WTC11 (cell line): ENCODE measurements at regions not wholly inside any gene's neighbourhood (a gene's known extent, or its start where the extent isn't known, plus 50 kb on each side); places are given as distances from the start of the nearest gene placed in this dataset.

ENCODE experiments used
- ARID4B ChIP-seq: sonication (generic); formaldehyde crosslinking; IDR thresholded peaks from 2 replicates; pipeline ENCODE4 v1.8.0; 2023; ENCODE audit warnings: missing genetic modification reagents, mild to moderate bottlenecking, borderline replicate concordance
- CBFB ChIP-seq: sonication (generic); formaldehyde crosslinking; IDR thresholded peaks from 2 replicates; pipeline ENCODE4 v1.8.1; 2022; ENCODE audit warnings: mild to moderate bottlenecking, low read depth, missing genetic modification reagents
- CREB1 ChIP-seq: sonication (generic); formaldehyde crosslinking; IDR thresholded peaks from 2 replicates; pipeline ENCODE4 v1.8.0; 2023; ENCODE audit warnings: mild to moderate bottlenecking, missing genetic modification reagents
- CTCF ChIP-seq: fragments of 200-600 bp; IDR thresholded peaks from 2 replicates; pipeline ENCODE4 v1.8.0; 2022; ENCODE audit warnings: antibody characterized with exemption
- E2F4 ChIP-seq: sonication (generic); formaldehyde crosslinking; IDR thresholded peaks from 2 replicates; pipeline ENCODE4 v1.8.1; 2022; ENCODE audit warnings: low read depth, mild to moderate bottlenecking, moderate library complexity, missing genetic modification reagents, borderline replicate concordance
- FOXJ3 ChIP-seq: sonication (generic); formaldehyde crosslinking; IDR thresholded peaks from 2 replicates; pipeline ENCODE4 v1.9.0; 2021; ENCODE audit warnings: missing genetic modification reagents, mild to moderate bottlenecking, borderline replicate concordance
- MAX ChIP-seq: sonication (generic); formaldehyde crosslinking; IDR thresholded peaks from 2 replicates; pipeline ENCODE4 v1.8.0; 2022; ENCODE audit warnings: mild to moderate bottlenecking, missing genetic modification reagents
- NFE2L1 ChIP-seq: sonication (generic); formaldehyde crosslinking; IDR thresholded peaks from 2 replicates; pipeline ENCODE4 v1.8.1; 2023; ENCODE audit warnings: missing genetic modification reagents
- SMAD3 ChIP-seq: sonication (generic); formaldehyde crosslinking; IDR thresholded peaks from 2 replicates; pipeline ENCODE4 v1.8.0; 2022; ENCODE audit warnings: missing genetic modification reagents, mild to moderate bottlenecking, borderline replicate concordance
- SP1 ChIP-seq: sonication (generic); formaldehyde crosslinking; conservative IDR thresholded peaks from 2 replicates; pipeline ENCODE4 v1.8.1; 2022; ENCODE audit warnings: missing genetic modification reagents
- STAT6 ChIP-seq: sonication (generic); formaldehyde crosslinking; conservative IDR thresholded peaks from 2 replicates; pipeline ENCODE4 v1.8.1; 2023; ENCODE audit warnings: mild to moderate bottlenecking, low read depth, missing genetic modification reagents, moderate library complexity
- TEAD4 ChIP-seq: sonication (generic); formaldehyde crosslinking; IDR thresholded peaks from 2 replicates; pipeline ENCODE4 v1.8.0; 2022; ENCODE audit warnings: mild to moderate bottlenecking, missing genetic modification reagents

- TF ChIP-seq MAX (CRISPR knock-in tag) (no peak), CTCF (no peak), SMAD3 (CRISPR knock-in tag) (no peak), CBFB (no peak), ARID4B (CRISPR knock-in tag) (no peak), TEAD4 (CRISPR knock-in tag) (no peak), FOXJ3 (CRISPR knock-in tag) (no peak), STAT6 (no peak), E2F4 (CRISPR knock-in tag) (no peak), SP1 (CRISPR knock-in tag) (no peak), CREB1 (CRISPR knock-in tag) (no peak), NFE2L1 (CRISPR knock-in tag) (no peak)
Measured at GRCh38 chr6:15994814-15995459, 133.9 kb upstream of the MYLIP start.
